Upper lobe of right lung (tissue), 1 donor: ENCODE measurements at regions not wholly inside any gene's neighbourhood (a gene's known extent, or its start where the extent isn't known, plus 50 kb on each side); places are given as distances from the start of the nearest gene placed in this dataset.

Experiments
- ATAC-seq: fragments of 200-7000 bp; cut with Tn5 transposase; one replicate; pipeline ENCODE4 v1.9.1; 2020; ENCODE audit warnings: mild to moderate bottlenecking, moderate library complexity
- DNase-seq: peaks from one replicate; pipeline ENCODE4 v3.0.0-alpha.2; 2020
- H3K27ac ChIP-seq: fragments of 200-600 bp; one replicate; pipeline ENCODE4 v1.8.0; 2022
- H3K27me3 ChIP-seq: fragments of 200-600 bp; one replicate; pipeline ENCODE4 v1.8.0; 2022; ENCODE audit warnings: mild to moderate bottlenecking
- H3K36me3 ChIP-seq: fragments of 200-600 bp; one replicate; pipeline ENCODE4 v1.8.0; 2022
- H3K4me1 ChIP-seq: fragments of 200-600 bp; one replicate; pipeline ENCODE4 v1.8.0; 2022
- H3K4me3 ChIP-seq: fragments of 200-600 bp; one replicate; pipeline ENCODE4 v1.8.0; 2022; ENCODE audit warnings: mild to moderate bottlenecking
- H3K9me3 ChIP-seq: fragments of 200-600 bp; one replicate; pipeline ENCODE4 v1.8.0; 2022
- CTCF ChIP-seq: fragments of 200-600 bp; IDR thresholded peaks from one replicate; pipeline ENCODE4 v1.8.0; 2022; ENCODE audit warnings: antibody characterized with exemption
- intact Hi-C: fragments of 100-400 bp; cut with DNase I; formaldehyde crosslinking; loops from one replicate; pipeline ENCODE4 v1.11.0; 2022
- donor health status: DM: no; HTN: yes; CAD: no; lungs with severe emphysema.

DNA sequence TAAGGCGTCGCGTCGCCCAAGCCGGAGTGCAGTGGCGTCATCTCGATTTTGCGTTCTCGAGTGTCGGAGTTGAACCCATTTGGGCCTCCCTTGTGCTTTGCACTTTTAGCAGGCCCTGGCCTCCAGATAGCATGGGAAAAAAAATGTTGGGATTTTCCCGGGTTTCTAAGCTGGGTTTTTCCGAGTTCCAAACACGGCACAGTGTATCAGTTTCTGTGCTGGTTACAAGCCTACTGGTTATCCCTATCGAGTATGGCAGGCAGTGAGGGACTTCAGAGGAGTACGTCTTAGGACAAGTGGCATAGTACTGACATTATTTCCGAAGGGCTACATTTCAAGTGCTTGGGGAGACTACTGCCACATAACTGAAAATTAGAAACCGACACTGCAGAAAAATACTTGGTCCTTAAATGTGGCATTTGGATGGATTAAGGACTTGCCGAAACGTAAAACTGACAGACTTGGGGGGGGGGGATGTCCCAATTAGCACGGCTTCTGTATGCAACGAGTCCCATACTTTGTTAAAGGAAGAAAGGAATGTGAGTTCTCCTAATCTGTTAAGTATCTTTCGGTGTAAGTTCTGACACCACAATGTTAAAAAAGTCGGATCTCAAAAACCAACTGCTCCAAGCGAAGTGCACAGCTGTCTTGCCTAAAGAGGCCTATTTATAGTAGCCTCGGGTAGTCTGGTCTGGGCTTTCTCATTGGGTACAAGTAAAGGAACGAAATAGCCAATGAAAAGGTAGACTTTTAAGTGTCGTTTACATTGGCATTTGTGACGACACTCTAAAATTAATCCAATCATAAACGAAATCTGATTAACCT lies 70.2 kb downstream of the HFE start:
- intact Hi-C loops: loop anchor here (2.0 kb wide), 1 partner anchor 33 kb away; a partner anchor contains a TSS
- DNase-seq (no peak), ATAC-seq (peak; percentile 82)
- TF ChIP-seq CTCF: no peak
- H3K27ac ChIP-seq: peak overlapping the region; percentile 98
- H3K36me3 ChIP-seq: no peaks in the 10 kb centered on the region
- peak overlapping the region; percentile 79 for H3K4me3 ChIP-seq
- H3K27me3 ChIP-seq: no peaks in the 10 kb centered on the region
- peaks cover 9% of the 10 kb centered on the region for H3K4me1 ChIP-seq
- no peaks in the 10 kb centered on the region for H3K9me3 ChIP-seq

- no peaks in the 10 kb centered on the region for H3K36me3 ChIP-seq
- peak overlapping the region; percentile 98 for H3K27ac ChIP-seq
- DNase-seq: peak; percentile 81
- no peaks in the 10 kb centered on the region for H3K27me3 ChIP-seq
- intact Hi-C loops: no loop called here
- peak; percentile 68 for ATAC-seq
- H3K9me3 ChIP-seq: no peaks in the 10 kb centered on the region
- TF ChIP-seq CTCF: no peak
- peaks cover 9% of the 10 kb centered on the region for H3K4me1 ChIP-seq
- peak overlapping the region; percentile 79 for H3K4me3 ChIP-seq
Measured at GRCh38 chr6:26158076-26158580, 70.9 kb downstream of the HFE start.

DNA sequence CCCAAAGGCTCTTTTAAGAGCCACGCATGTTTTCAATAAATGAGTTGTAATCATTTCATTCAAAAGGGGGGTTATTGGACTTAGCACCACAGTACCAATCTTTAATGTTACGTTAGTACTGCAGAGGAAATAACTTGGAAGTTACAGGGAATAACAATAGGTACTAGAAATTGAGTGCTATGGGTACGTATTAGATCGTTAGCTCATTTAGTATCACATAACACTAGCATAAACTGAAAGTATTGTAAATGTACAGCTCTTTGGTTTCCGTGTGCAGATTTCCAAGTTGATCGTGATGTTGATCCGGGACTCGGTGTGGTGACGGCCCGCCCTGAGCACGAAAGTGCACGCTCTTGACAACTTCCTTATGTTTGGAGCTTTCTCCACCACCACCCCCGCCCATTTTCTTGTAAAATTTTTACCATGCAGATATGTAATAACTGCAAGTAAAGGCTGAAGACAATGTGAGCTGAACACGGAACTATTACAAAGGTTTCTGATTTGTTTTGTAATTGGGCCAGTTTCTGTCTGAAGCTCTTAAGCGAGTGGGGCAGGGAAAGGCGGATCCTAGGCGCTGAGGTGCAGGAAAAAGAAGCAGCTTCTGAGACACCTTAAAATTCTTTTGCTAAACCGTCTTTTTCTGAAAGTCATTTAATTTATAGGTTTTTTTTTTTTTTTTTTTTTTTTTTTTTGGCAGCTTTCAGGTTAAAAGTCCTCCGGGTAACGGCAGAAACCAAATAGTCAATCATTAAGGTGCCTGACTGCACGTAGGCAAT lies 71.5 kb downstream of the HFE start:
- Histone ChIP-seq H3K9me3 (no peaks in the 10 kb centered on the region), H3K27me3 (no peaks in the 10 kb centered on the region), H3K36me3 (no peaks in the 10 kb centered on the region), H3K4me3 (peak overlapping the region; percentile 79), H3K27ac (peak overlapping the region; percentile 98), H3K4me1 (peaks cover 9% of the 10 kb centered on the region)
- peak; percentile 50 for ATAC-seq
- peak; percentile 80 for DNase-seq
- no peak for TF ChIP-seq CTCF
- intact Hi-C loops: no loop called here

GRCh38 chr6:26159357-26160273 lies 72.4 kb downstream of the HFE start:
- ATAC-seq (no peak), DNase-seq (no peak)
- intact Hi-C loops: no loop called here
- Histone ChIP-seq H3K4me1 (peaks cover 9% of the 10 kb centered on the region), H3K27me3 (no peaks in the 10 kb centered on the region), H3K36me3 (no peaks in the 10 kb centered on the region), H3K27ac (peak overlapping the region; percentile 98), H3K9me3 (no peaks in the 10 kb centered on the region), H3K4me3 (peak overlapping the region; percentile 79)
- no peak for TF ChIP-seq CTCF

- DNase-seq (no peak), ATAC-seq (no peak)
- intact Hi-C loops: no loop called here
- no peaks in the 10 kb centered on the region for H3K36me3 ChIP-seq
- no peak for TF ChIP-seq CTCF
- H3K4me3 ChIP-seq: no peak overlapping the region
- peaks cover 9% of the 10 kb centered on the region for H3K4me1 ChIP-seq
- H3K9me3 ChIP-seq: no peaks in the 10 kb centered on the region
- H3K27me3 ChIP-seq: no peaks in the 10 kb centered on the region
- H3K27ac ChIP-seq: no peak overlapping the region
Measured at GRCh38 chr6:26161322-26161721, 74.1 kb downstream of the HFE start.
